ENCODE measurements at regions not wholly inside any gene's neighbourhood (a gene's known extent, or its start where the extent isn't known, plus 50 kb on each side); places are given as distances from the start of the nearest gene placed in this dataset.

DNA sequence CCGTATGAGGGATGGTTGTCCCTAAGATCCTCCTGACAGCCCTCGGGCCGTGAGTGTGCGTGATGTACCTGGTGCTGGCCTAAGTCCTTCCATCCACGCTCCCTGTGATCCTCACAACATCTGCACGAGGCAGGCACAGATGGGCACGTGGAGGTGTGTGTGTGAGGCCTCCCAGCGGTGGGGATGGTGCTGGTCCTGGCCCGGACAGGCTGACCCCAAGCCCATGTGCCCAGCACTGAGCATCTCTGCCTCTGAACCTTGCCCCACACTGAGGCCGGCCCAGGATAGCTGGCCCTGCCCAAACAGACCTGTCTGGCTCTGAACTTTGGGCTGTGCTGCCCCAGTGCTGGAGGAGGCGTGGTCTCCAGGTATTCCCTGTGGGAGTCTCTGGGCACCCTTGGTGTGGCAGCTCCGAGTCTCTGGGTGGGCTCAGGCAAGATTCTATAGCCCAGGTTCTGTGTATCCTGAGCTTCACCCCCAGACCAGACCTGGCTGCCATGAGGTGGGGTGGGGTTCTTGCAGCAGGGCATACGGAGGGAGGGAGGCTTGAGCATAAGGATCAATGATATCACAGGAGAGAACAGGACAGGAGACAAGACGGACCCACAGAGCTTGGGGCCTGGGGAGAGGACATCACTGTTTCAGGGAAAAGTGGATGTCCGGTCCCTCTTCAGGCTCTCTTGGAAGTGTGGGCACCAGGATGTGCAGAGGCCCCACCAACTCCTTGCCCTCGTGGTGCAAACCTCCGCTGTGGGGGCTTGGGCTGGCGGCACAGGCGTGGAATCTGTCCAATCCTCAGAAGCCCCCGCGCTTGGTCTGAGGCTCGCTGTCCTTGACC, 881.8 kb downstream of the BRD1 start:
- in situ Hi-C loops (cut with MboI; ENCODE audit: low sequenced_read_pairs): no loop called here

GRCh38 chr22:48944751-48945620, 882.7 kb downstream of the BRD1 start:
- in situ Hi-C loops (cut with MboI; ENCODE audit: low sequenced_read_pairs): no loop called here

- in situ Hi-C loops (cut with MboI; ENCODE audit: low sequenced_read_pairs): no loop called here
These were observed 883.3 kb downstream of the BRD1 start for GRCh38 chr22:48944433-48944750.

DNA sequence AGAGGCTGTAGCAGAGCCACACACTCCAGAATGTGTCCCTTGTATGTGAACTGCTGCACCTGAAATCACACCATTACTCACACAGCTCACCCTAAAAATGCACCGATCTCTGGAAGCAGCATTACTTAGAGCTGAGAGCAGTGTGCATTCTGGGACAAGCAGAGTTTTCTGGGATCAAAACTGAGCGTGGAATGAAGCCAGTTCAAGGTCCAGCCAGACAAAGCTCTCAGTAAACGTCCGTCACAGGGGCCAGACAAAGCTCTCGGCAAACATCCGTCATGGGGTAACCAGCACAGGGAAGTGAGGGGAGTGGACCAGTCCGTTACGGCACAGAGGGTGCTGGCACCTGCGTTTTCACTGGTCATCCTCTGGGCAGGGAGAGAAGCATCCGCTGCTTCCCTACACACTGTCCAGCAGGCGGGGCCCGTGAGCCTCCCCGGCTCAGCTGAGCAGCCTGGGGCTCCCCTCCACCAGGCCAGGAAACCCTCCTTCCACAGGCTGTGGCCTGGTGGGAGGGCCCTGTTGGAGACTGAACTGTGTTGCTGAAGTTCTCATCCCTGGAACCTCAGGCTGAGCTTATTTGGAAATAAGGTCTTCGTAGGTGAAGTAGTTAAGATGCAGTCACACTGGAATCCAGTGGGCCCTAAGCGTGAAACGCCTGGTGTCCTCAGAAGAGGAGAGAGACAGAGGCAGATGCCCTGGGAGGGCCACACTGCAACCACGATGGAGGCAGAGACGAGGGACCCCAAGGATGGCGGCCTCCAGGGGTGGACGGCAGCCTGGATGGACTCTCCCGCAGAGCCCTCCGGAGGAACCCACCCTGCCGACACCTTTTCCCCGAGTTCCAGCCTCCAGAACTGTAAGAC, 883.9 kb downstream of the BRD1 start:
- in situ Hi-C loops (cut with MboI; ENCODE audit: low sequenced_read_pairs): no loop called here

DNA sequence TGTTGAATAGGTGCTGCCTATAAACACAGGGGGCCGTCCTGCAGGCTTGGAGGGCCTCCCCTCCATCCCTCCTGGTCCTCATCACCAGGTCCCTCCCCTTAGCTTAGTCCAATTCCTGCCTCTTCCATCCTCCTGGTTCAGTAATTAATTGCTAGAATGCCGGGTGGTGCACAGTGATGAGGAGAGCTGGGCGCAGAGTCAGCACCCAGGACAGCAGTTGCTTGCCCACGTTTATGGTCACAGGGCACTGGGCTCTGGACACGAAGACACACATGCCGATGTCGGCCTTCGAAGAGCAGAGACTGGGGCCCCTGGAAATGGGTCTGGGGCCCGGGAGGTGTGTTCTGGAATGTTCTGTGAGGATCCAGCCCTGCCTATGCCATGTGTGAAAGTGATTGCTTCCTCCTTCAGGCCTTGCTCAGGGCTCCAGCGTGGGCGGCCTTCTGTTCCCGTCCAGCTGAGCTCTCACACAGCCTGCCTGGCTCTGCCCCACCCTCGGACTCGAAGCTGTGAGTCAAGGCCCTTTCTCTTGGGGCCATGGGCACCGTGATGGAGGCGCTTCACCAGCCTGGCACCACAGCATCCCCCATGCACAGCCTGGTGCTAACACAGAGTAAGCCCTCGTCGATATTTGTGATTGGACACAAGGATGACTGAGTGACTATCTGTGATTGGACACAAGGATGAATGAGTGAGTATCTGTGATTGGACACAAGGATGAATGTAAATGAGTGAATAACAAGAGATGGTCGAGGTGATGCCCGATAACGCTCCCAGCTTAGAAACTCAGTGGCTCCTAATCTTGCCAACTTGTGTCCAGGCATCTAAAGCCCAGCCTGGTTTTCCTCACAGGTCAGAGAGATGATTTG, 884.7 kb downstream of the BRD1 start:
- in situ Hi-C loops (cut with MboI; ENCODE audit: low sequenced_read_pairs): no loop called here

- in situ Hi-C loops (cut with MboI; ENCODE audit: low sequenced_read_pairs): no loop called here
These were observed 885.6 kb downstream of the BRD1 start for GRCh38 chr22:48941903-48942575.

- in situ Hi-C loops (cut with MboI; ENCODE audit: low sequenced_read_pairs): no loop called here
These were observed 886.4 kb downstream of the BRD1 start for GRCh38 chr22:48941033-48941902.

GRCh38 chr22:48940266-48941032, 887.2 kb downstream of the BRD1 start:
- in situ Hi-C loops (cut with MboI; ENCODE audit: low sequenced_read_pairs): no loop called here

DNA sequence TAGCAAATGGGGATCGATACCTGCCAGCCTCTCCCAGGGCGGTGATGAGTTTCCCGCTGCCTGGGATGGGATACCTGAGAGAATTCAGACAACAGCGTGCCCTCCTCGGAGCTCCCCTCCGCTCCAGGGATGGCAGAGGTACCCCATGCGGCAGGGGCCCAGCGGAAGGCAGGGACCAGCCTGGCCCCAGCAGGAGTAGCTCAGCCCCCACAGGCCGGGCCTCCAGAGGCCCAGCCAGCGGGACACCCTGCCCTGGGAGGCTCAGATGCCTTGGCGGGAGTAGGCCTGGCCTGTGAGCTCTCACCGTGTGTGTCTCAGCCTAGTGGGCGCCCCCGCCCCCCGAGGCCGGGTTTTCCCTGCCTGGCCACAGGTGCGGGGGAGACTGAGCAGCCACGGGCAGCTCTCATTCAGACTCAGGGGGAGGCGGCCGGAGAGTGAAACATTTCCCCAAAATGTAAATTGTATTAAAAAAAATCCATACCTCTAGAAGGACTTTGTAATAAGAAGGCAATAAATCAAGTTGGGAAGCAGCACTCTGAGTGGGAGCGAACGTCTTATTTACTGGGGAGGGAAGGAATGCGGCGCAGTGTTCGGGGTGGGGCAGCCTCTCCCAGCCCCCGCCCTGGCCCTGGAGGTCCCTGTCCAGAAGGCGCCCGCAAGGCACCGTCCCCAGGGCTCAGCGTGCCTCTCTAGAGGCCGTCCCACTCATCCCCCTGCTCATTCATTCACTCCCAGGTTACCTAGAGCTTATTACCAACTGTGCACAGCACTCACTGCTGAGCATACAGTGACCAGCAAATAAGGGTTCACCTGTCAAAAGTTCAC, 888.0 kb downstream of the BRD1 start:
- in situ Hi-C loops (cut with MboI; ENCODE audit: low sequenced_read_pairs): no loop called here

- in situ Hi-C loops (cut with MboI; ENCODE audit: low sequenced_read_pairs): no loop called here
These were observed 888.9 kb downstream of the BRD1 start for GRCh38 chr22:48938741-48939140.

GRCh38 chr22:48937032-48937639, 890.5 kb downstream of the BRD1 start:
- in situ Hi-C loops (cut with MboI; ENCODE audit: low sequenced_read_pairs): no loop called here

DNA sequence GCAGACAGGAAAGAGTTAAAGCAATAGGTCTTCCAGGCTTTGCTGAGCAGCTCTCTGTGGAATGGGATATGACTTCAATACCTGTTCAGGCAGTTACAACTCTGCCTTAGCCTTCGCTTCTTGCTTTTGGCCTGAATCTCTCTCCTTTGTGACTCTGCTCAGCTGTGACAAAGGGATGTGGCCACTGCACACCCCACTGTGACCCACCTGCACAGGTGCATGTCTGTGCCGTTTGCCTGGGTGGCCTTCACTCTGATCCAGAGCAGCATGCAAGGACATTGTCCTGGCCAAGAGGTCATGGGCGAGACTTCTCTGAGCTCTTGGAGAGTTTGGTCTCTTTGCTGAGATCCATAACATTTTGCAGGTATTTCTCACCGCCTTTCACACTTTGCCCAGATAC, 891.3 kb downstream of the BRD1 start:
- in situ Hi-C loops (cut with MboI; ENCODE audit: low sequenced_read_pairs): no loop called here

DNA sequence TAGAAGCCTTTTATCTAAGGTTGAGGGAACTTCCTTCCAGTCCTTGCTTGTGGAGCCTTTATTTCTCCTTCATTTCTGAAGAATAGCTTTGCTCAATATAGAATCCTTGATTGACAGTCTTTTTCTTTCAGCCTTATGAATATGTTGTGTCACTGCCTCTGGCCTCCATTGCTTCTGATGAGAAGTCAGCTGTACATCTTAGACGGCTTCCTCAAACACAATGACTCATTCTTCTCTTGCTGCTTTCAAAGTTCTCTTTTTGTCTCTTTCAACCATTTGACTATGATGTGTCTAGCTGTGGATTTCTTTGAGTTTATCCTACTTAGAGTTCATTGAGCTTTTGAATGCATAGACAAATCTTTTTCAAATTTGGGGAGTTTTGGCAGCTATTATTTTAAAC, 893.2 kb downstream of the BRD1 start:
- in situ Hi-C loops (cut with MboI; ENCODE audit: low sequenced_read_pairs): no loop called here

GRCh38 chr22:48931452-48931851, 896.2 kb downstream of the BRD1 start:
- in situ Hi-C loops (cut with MboI; ENCODE audit: low sequenced_read_pairs): no loop called here

- in situ Hi-C loops (cut with MboI; ENCODE audit: low sequenced_read_pairs): no loop called here
These were observed 898.3 kb downstream of the BRD1 start for GRCh38 chr22:48929276-48929790.

DNA sequence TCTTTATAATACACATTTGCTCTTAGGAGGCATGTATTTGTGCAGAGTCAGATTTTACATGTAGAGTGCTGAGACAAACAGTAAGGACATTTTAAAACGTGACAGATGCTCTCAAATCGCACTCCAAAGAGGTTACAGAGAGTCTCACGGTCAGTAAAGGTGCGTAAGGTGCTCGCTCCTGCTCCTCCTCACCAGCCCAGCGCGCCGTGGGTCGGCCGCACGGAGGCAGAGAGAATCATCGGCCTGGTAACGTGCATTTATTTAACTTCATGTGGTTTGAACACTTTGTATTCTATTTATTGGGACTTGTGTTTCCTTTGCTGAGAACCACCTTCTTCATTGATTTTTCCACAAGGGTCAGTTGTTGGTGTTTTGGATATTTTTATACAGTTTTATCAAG, 900.1 kb downstream of the BRD1 start:
- in situ Hi-C loops (cut with MboI; ENCODE audit: low sequenced_read_pairs): no loop called here

- in situ Hi-C loops (cut with MboI; ENCODE audit: low sequenced_read_pairs): no loop called here
These were observed 901.0 kb downstream of the BRD1 start for GRCh38 chr22:48926643-48927042.
